ENCODE measurements at regions not wholly inside any gene's neighbourhood (a gene's known extent, or its start where the extent isn't known, plus 50 kb on each side); places are given as distances from the start of the nearest gene placed in this dataset.

GRCh38 chr7:26948617-26949118, 84.3 kb upstream of the SKAP2 start:
- H3K4me2 ChIP-seq (ENCODE audit: insufficient read depth in 1 of 2, low read depth in 2 of 2, low read length in 2 of 2) = peak overlapping the region; percentile 48 to 61
- H4K5ac ChIP-seq (ENCODE audit: insufficient read length, low read depth, low read length) = peak overlapping the region; percentile 7
- POLR2A ChIA-PET (ENCODE audit: partially characterized antibody) = interaction anchor here (0.9 to 1.0 kb wide), 2 partner anchors 40 to 82 kb away, joined by 3 to 5 read pairs; no protein-coding TSS in a partner anchor
- H3K9ac ChIP-seq (replicated peaks in 1 of 4; ENCODE audit: extremely low read depth in 1 of 4, low read depth in 3 of 4, low read length in 3 of 4) = no peak overlapping the region
- CTCF ChIA-PET (ENCODE audit: partially characterized antibody) = interaction anchor here (1.5 kb wide), 1 partner anchor 10 kb away, joined by 5 read pairs; no protein-coding TSS in a partner anchor
- no peaks in the 10 kb centered on the region for H3K27me3 ChIP-seq (replicated peaks in 1 of 4; ENCODE audit: control insufficient read depth in 3 of 4, extremely low read depth in 1 of 4, insufficient read depth in 3 of 4, low read length in 3 of 4)
- peak overlapping the region; percentile 9; the same call in 1 of the 2 replicates for H2BK12ac ChIP-seq (ENCODE audit: low read depth, low read length)
- H3K9me3 ChIP-seq (ENCODE audit: insufficient read depth in 2 of 2, low read depth in 1 of 2, low read length in 1 of 2) = no peaks in the 10 kb centered on the region
- peaks cover 0 to 32% (median 14%) of the 10 kb centered on the region in 4 experiments for H3K4me1 ChIP-seq (replicated peaks in 1 of 4; ENCODE audit: control insufficient read depth in 3 of 4, insufficient read depth in 4 of 4, low read length in 3 of 4)
- no peak overlapping the region for H3K14ac ChIP-seq (ENCODE audit: insufficient read length)
- 0% methylated on average over 1 of the region's 1 CpG; no CpG with 5 or more reads in 1 of the 2 experiments for WGBS, 2 experiments (ENCODE audit: extremely low coverage in 1 of 2, insufficient coverage in 1 of 2, insufficient read length in 1 of 2, insufficient replicate concordance in 2 of 2, low coverage in 1 of 2, low lambda C conversion rate in 2 of 2, missing lambda C conversion rate in 1 of 2)
- H4K20me1 ChIP-seq (replicated peaks in 1 of 2; ENCODE audit: control insufficient read depth in 1 of 2, insufficient read depth in 2 of 2, low read length in 2 of 2) = no peaks in the 10 kb centered on the region
- no peak overlapping the region for H3K4ac ChIP-seq (replicated peaks; ENCODE audit: insufficient read length, low read depth, low read length)
- no peak overlapping the region for H3K23ac ChIP-seq (ENCODE audit: insufficient read length)
- H2BK120ac ChIP-seq (replicated peaks; ENCODE audit: low read depth, low read length) = no peak overlapping the region
- no peak overlapping the region for H2AFZ ChIP-seq (ENCODE audit: low read length)
- no peak overlapping the region for H3K56ac ChIP-seq (replicated peaks; ENCODE audit: insufficient read length, low read depth, low read length)
- peak overlapping the region; percentile 8; the same call in 1 of the 2 replicates for H2BK20ac ChIP-seq (ENCODE audit: low read length)
- H3K79me2 ChIP-seq (ENCODE audit: control insufficient read depth in 1 of 2, insufficient read depth in 2 of 2, low read length in 2 of 2) = no peaks in the 10 kb centered on the region
- FAIRE-seq (peak; percentile 100), DNase-seq (ENCODE audit: low read depth in 1 of 2, low spot score in 2 of 2) (peak in 1 of 2 experiments; percentile 29)
- no peak overlapping the region; the same call in 1 of the 2 replicates for H3K18ac ChIP-seq (ENCODE audit: extremely low read depth, low read length)
- peak overlapping the region in 2 of 4 experiments; percentile 3 to 42; a peak in 1 of 8 replicates for H3K4me3 ChIP-seq (ENCODE audit: extremely low read depth in 1 of 4, insufficient read depth in 2 of 4, low read depth in 3 of 4, low read length in 4 of 4)
- H2AK5ac ChIP-seq (ENCODE audit: low read depth, low read length) = no peak overlapping the region
- peak overlapping the region; percentile 61; the same call in 1 of the 2 replicates for H3K27ac ChIP-seq (ENCODE audit: low read depth, low read length)
- H2BK15ac ChIP-seq (ENCODE audit: low read length) = no peak overlapping the region
- H3K23me2 ChIP-seq (ENCODE audit: low read depth, low read length) = no peaks in the 10 kb centered on the region
- H3K79me1 ChIP-seq (ENCODE audit: low read depth, low read length) = no peaks in the 10 kb centered on the region
- H2BK5ac ChIP-seq (ENCODE audit: low read depth, low read length) = peak overlapping the region; percentile 55; the same call in 1 of the 2 replicates
- H4K91ac ChIP-seq (replicated peaks; ENCODE audit: insufficient read length, low read length) = no peak overlapping the region
- no peaks in the 10 kb centered on the region for H3K36me3 ChIP-seq (ENCODE audit: control insufficient read depth in 2 of 4, insufficient read depth in 4 of 4, low read length in 3 of 4)
- no peak overlapping the region for H4K8ac ChIP-seq (ENCODE audit: extremely low read depth, insufficient read depth, low read length)
- TF ChIP-seq POU5F1 (IDR thresholded peaks at IDR 0.05; ENCODE audit: low read depth, low read length) = peak; percentile 65; the same call in 1 of the 2 replicates
- TF ChIP-seq EP300 (IDR thresholded peaks at IDR 0.05; ENCODE audit: borderline replicate concordance in 1 of 2, low read depth in 2 of 2, low read length in 2 of 2) = peak in 1 of 2 experiments; percentile 6; a peak in 1 of 3 replicates
- peak; percentile 76 for TF ChIP-seq ASH2L (IDR thresholded peaks at IDR 0.05; ENCODE audit: low read length)
- TF ChIP-seq TBP (IDR thresholded peaks at IDR 0.05; ENCODE audit: low read depth, low read length) = no peak; the same call in 1 of the 2 replicates
- peak; percentile 72 for TF ChIP-seq TEAD4 (IDR thresholded peaks at IDR 0.05; ENCODE audit: low read depth, low read length)
- 0 out of 2 replicates have a peak, but pooled peaks have one; percentile 43 for TF ChIP-seq TCF12 (IDR thresholded peaks at IDR 0.05; ENCODE audit: low read depth, low read length)
- peak; percentile 59 to 91; a peak in 3 of 4 replicates for TF ChIP-seq HDAC2 (IDR thresholded peaks at IDR 0.05; ENCODE audit: borderline replicate concordance in 1 of 2, low read depth in 2 of 2, low read length in 2 of 2)
- no peak for TF ChIP-seq SIX5 (IDR thresholded peaks at IDR 0.05; ENCODE audit: low read depth, low read length)
- TF ChIP-seq RAD21 (IDR thresholded peaks at IDR 0.05 in 1 of 2, conservative IDR thresholded peaks at IDR 0.05 in 1 of 2; ENCODE audit: low read depth in 2 of 2, low read length in 2 of 2) = no peak
- TF ChIP-seq MAFK (IDR thresholded peaks at IDR 0.05; ENCODE audit: low read depth, low read length) = no peak
- peak; percentile 56 for TF ChIP-seq NANOG (IDR thresholded peaks at IDR 0.05; ENCODE audit: insufficient read depth, low read depth, low read length, poor library complexity, severe bottlenecking)
- TF ChIP-seq SP1 (IDR thresholded peaks at IDR 0.05; ENCODE audit: low read depth, low read length) = peak; percentile 54; the same call in 1 of the 2 replicates
